PC-9 (cell line): ENCODE measurements at regions not wholly inside any gene's neighbourhood (a gene's known extent, or its start where the extent isn't known, plus 50 kb on each side); places are given as distances from the start of the nearest gene placed in this dataset.

Experiments used
- CTCF ChIP-seq: fragments of 200-600 bp; sonication (generic); conservative IDR thresholded peaks from 2 replicates; pipeline ENCODE4 v1.6.1; 2017; ENCODE audit warnings: mixed run types, antibody characterized with exemption, mild to moderate bottlenecking, moderate library complexity
- EZH2 ChIP-seq: fragments of 200-600 bp; sonication (generic); IDR thresholded peaks from 2 replicates; pipeline ENCODE4 v1.8.0; 2017; ENCODE audit warnings: antibody characterized with exemption, low read depth

- TF ChIP-seq CTCF (no peak), EZH2 (no peak)
Observed at GRCh38 chrX:150262456-150262855, 100.7 kb upstream of the MAMLD1 start.
